Activated CD8-positive, alpha-beta T cell treated with anti-CD3 and anti-CD28 coated beads for 36 hours (primary cell): ENCODE measurements at regions not wholly inside any gene's neighbourhood (a gene's known extent, or its start where the extent isn't known, plus 50 kb on each side); places are given as distances from the start of the nearest gene placed in this dataset.

ENCODE experiments used
- ATAC-seq: fragments of 200-7000 bp; cut with Tn5 transposase; one replicate; pipeline ENCODE4 v1.10.0; 2021; ENCODE audit warnings: mild to moderate bottlenecking, moderate library complexity
- CTCF ChIA-PET: fragments of 350-600 bp; sonication (Branson Sonifier 250); formaldehyde crosslinking; loops from one replicate; lab custom pipeline; 2021; ENCODE audit warnings: antibody characterized with exemption; lab: Charles Lee
- POLR2A ChIA-PET: fragments of 350-600 bp; sonication (Branson Sonifier 250); formaldehyde crosslinking; loops from one replicate; lab custom pipeline; 2021; ENCODE audit warnings: antibody characterized with exemption; lab: Charles Lee
- DNase-seq: peaks from one replicate; pipeline ENCODE4 v3.0.0-alpha.2; 2020
- H3K27ac Mint-ChIP-seq: one replicate; pipeline ENCODE4 v1.8.0; 2021; ENCODE audit warnings: mild to moderate bottlenecking, mixed read lengths
- H3K27me3 Mint-ChIP-seq: one replicate; pipeline ENCODE4 v1.8.0; 2021; ENCODE audit warnings: mixed read lengths
- H3K36me3 Mint-ChIP-seq: one replicate; pipeline ENCODE4 v1.8.0; 2021; ENCODE audit warnings: low read depth, mixed read lengths
- H3K4me1 Mint-ChIP-seq: one replicate; pipeline ENCODE4 v1.8.0; 2021; ENCODE audit warnings: low read depth, mixed read lengths
- H3K4me3 Mint-ChIP-seq: one replicate; pipeline ENCODE4 v1.8.0; 2021; ENCODE audit warnings: mild to moderate bottlenecking, moderate library complexity, mixed read lengths
- H3K9me3 Mint-ChIP-seq: one replicate; pipeline ENCODE4 v1.8.0; 2021; ENCODE audit warnings: mixed read lengths
- CTCF ChIP-seq: fragments of 200-600 bp; IDR thresholded peaks from one replicate; pipeline ENCODE4 v1.8.0; 2022; ENCODE audit warnings: antibody characterized with exemption, mild to moderate bottlenecking
- intact Hi-C: fragments of 100-400 bp; cut with micrococcal nuclease; formaldehyde crosslinking; loops from one replicate; pipeline ENCODE4 v1.10.0; 2022

GRCh38 chr6:33521489-33522091 is 58.5 kb downstream of the BAK1 start:
- ATAC-seq (no peak), DNase-seq (no peak)
- Mint-ChIP-seq H3K36me3 (no peaks in the 10 kb centered on the region), H3K4me3 (no peak overlapping the region), H3K27me3 (no peaks in the 10 kb centered on the region), H3K27ac (no peak overlapping the region), H3K9me3 (no peaks in the 10 kb centered on the region), H3K4me1 (no peaks in the 10 kb centered on the region)
- CTCF ChIA-PET = no interaction called here
- no peak for TF ChIP-seq CTCF
- intact Hi-C loops = no loop called here
- POLR2A ChIA-PET = no interaction called here
